Fibroblast of skin of right biceps (primary cell): ENCODE measurements at regions not wholly inside any gene's neighbourhood (a gene's known extent, or its start where the extent isn't known, plus 50 kb on each side); places are given as distances from the start of the nearest gene placed in this dataset.

Source experiments
- DNase-seq: peaks from one replicate; pipeline ENCODE4 v3.0.0-alpha.2; 2013

- peak; percentile 11 for DNase-seq
These were observed 518.5 kb upstream of the EEF2KMT start for GRCh38 chr16:5615868-5616642.

GRCh38 chr16:5607169-5607568 is 509.6 kb upstream of the EEF2KMT start:
- DNase-seq: no peak

GRCh38 chr16:5605404-5605803 is 507.8 kb upstream of the EEF2KMT start:
- no peak for DNase-seq

- no peak for DNase-seq
These were observed 507.2 kb upstream of the EEF2KMT start for GRCh38 chr16:5604770-5605169.

GRCh38 chr16:5603836-5604235 is 506.2 kb upstream of the EEF2KMT start:
- no peak for DNase-seq

GRCh38 chr16:5601957-5602356 is 504.4 kb upstream of the EEF2KMT start:
- DNase-seq: no peak

GRCh38 chr16:5598793-5599192 is 501.2 kb upstream of the EEF2KMT start:
- DNase-seq: no peak

- DNase-seq: no peak
These were observed 498.3 kb upstream of the EEF2KMT start for GRCh38 chr16:5595849-5596248.

- no peak for DNase-seq
These were observed 492.8 kb upstream of the EEF2KMT start for GRCh38 chr16:5590416-5590815.

GRCh38 chr16:5589812-5590373 is 492.3 kb upstream of the EEF2KMT start:
- DNase-seq: no peak

GRCh38 chr16:5584109-5584508 is 486.5 kb upstream of the EEF2KMT start:
- DNase-seq: no peak

- DNase-seq: no peak
These were observed 484.9 kb upstream of the EEF2KMT start for GRCh38 chr16:5582529-5582928.

GRCh38 chr16:5581908-5582307 is 484.3 kb upstream of the EEF2KMT start:
- DNase-seq: no peak

GRCh38 chr16:5581428-5581827 is 483.8 kb upstream of the EEF2KMT start:
- DNase-seq: no peak

- no peak for DNase-seq
These were observed 483.2 kb upstream of the EEF2KMT start for GRCh38 chr16:5580772-5581171.

- DNase-seq: no peak
These were observed 482.7 kb upstream of the EEF2KMT start for GRCh38 chr16:5580296-5580695.

GRCh38 chr16:5578980-5579379 is 481.4 kb upstream of the EEF2KMT start:
- DNase-seq: no peak

GRCh38 chr16:5577463-5577862 is 479.9 kb upstream of the EEF2KMT start:
- no peak for DNase-seq

GRCh38 chr16:5575646-5576245 is 478.2 kb upstream of the EEF2KMT start:
- DNase-seq: no peak

- DNase-seq: no peak
These were observed 477.5 kb upstream of the EEF2KMT start for GRCh38 chr16:5575121-5575520.

- DNase-seq: no peak
These were observed 474.5 kb upstream of the EEF2KMT start for GRCh38 chr16:5572056-5572455.

- DNase-seq: no peak
These were observed 473.9 kb upstream of the EEF2KMT start for GRCh38 chr16:5571446-5571845.

GRCh38 chr16:5561800-5562199 is 464.2 kb upstream of the EEF2KMT start:
- no peak for DNase-seq

GRCh38 chr16:5560084-5560483 is 462.5 kb upstream of the EEF2KMT start:
- DNase-seq: no peak
